Astrocyte (in vitro differentiated cells and primary cell): ENCODE measurements at regions not wholly inside any gene's neighbourhood (a gene's known extent, or its start where the extent isn't known, plus 50 kb on each side); places are given as distances from the start of the nearest gene placed in this dataset.

ENCODE experiments used
- DNase-seq: peaks from one replicate; pipeline ENCODE4 v3.0.0-alpha.2; 2010; ENCODE audit warnings: low read depth
- FAIRE-seq: peaks from 2 replicates; lab custom pipeline; 2011; peaks lifted over from hg19 to GRCh38; lab: Jason Lieb, UNC
- H2AFZ ChIP-seq: 2 replicates; pipeline ENCODE4 v1.6.0; 2012; ENCODE audit warnings: low read depth, low read length, inconsistent platforms
- H3K27ac ChIP-seq: 2 replicates; pipeline ENCODE4 v1.5.1; 2011; ENCODE audit warnings: low read depth, low read length, inconsistent platforms
- H3K27me3 ChIP-seq: 2 replicates; pipeline ENCODE4 v1.6.0; 2011; ENCODE audit warnings: low read length, inconsistent platforms; ENCODE audit not compliant: insufficient read depth
- H3K36me3 ChIP-seq: 2 replicates; pipeline ENCODE4 v1.5.1; 2011; ENCODE audit warnings: low read length, inconsistent platforms; ENCODE audit not compliant: insufficient read depth
- H3K4me1 ChIP-seq: 2 replicates; pipeline ENCODE4 v1.5.1; 2011; ENCODE audit warnings: low read length, inconsistent platforms; ENCODE audit not compliant: insufficient read depth
- H3K4me2 ChIP-seq: 2 replicates; pipeline ENCODE4 v1.6.0; 2012; ENCODE audit warnings: low read length, inconsistent platforms
- H3K4me3 ChIP-seq: 2 replicates; pipeline ENCODE4 v1.5.1; 2011; ENCODE audit warnings: low read depth, mild to moderate bottlenecking, low read length, inconsistent platforms; ENCODE audit not compliant: insufficient read depth
- H3K79me2 ChIP-seq: 2 replicates; pipeline ENCODE4 v1.6.0; 2012; ENCODE audit warnings: mild to moderate bottlenecking, low read length, inconsistent platforms; ENCODE audit not compliant: insufficient read depth
- H3K9ac ChIP-seq: 2 replicates; pipeline ENCODE4 v1.6.0; 2012; ENCODE audit warnings: mild to moderate bottlenecking, low read length, inconsistent platforms
- H3K9me3 ChIP-seq: 2 replicates; pipeline ENCODE4 v1.5.1; 2012; ENCODE audit warnings: low read depth, mild to moderate bottlenecking, low read length, inconsistent platforms; ENCODE audit not compliant: insufficient read depth
- H4K20me1 ChIP-seq: 2 replicates; pipeline ENCODE4 v1.6.0; 2012; ENCODE audit warnings: low read length, inconsistent platforms; ENCODE audit not compliant: insufficient read depth
- H3K27ac Mint-ChIP-seq: one replicate; pipeline ENCODE4 v1.8.0; 2021; ENCODE audit warnings: mild to moderate bottlenecking, mixed read lengths; ENCODE audit not compliant: unreplicated experiment
- H3K27me3 Mint-ChIP-seq: one replicate; pipeline ENCODE4 v1.8.0; 2021; ENCODE audit warnings: low read depth, mixed read lengths; ENCODE audit not compliant: unreplicated experiment
- H3K36me3 Mint-ChIP-seq: one replicate; pipeline ENCODE4 v1.8.0; 2021; ENCODE audit warnings: low read depth, mixed read lengths; ENCODE audit not compliant: unreplicated experiment
- H3K4me1 Mint-ChIP-seq: one replicate; pipeline ENCODE4 v1.8.0; 2021; ENCODE audit warnings: low read depth, mixed read lengths; ENCODE audit not compliant: unreplicated experiment
- H3K4me3 Mint-ChIP-seq: one replicate; pipeline ENCODE4 v1.8.0; 2021; ENCODE audit warnings: mild to moderate bottlenecking, moderate library complexity, mixed read lengths; ENCODE audit not compliant: unreplicated experiment
- H3K9me3 Mint-ChIP-seq: one replicate; pipeline ENCODE4 v1.8.0; 2021; ENCODE audit warnings: mild to moderate bottlenecking, mixed read lengths; ENCODE audit not compliant: unreplicated experiment
- CTCF ChIP-seq: IDR thresholded peaks from 2 replicates; pipeline ENCODE4 v1.5.1; 2011; ENCODE audit warnings: low read depth, mild to moderate bottlenecking, inconsistent platforms, low read length, moderate library complexity; ENCODE audit not compliant: insufficient read depth
- EZH2 ChIP-seq: IDR thresholded peaks from 2 replicates; pipeline ENCODE4 v1.6.1; 2012; ENCODE audit warnings: mild to moderate bottlenecking, low read length, inconsistent platforms; ENCODE audit not compliant: insufficient read depth

- H3K9ac ChIP-seq = no peak overlapping the region
- no peak for FAIRE-seq
- DNase-seq = no peak
Observed at GRCh38 chr15:95091444-95091843, 860.1 kb downstream of the MCTP2 start.

GRCh38 chr15:95095250-95095649 is 863.9 kb downstream of the MCTP2 start:
- TF ChIP-seq EZH2 (no peak), CTCF (no peak)
- H3K9ac ChIP-seq = no peak overlapping the region
- Mint-ChIP-seq H3K27me3 (no peaks in the 10 kb centered on the region), H3K4me1 (no peaks in the 10 kb centered on the region), H3K36me3 (no peaks in the 10 kb centered on the region), H3K9me3 (peaks cover 2% of the 10 kb centered on the region), H3K4me3 (no peak overlapping the region), H3K27ac (no peak overlapping the region)
- no peak overlapping the region for H3K27ac ChIP-seq
- no peaks in the 10 kb centered on the region for H3K79me2 ChIP-seq
- no peaks in the 10 kb centered on the region for H3K27me3 ChIP-seq
- no peaks in the 10 kb centered on the region for H3K36me3 ChIP-seq
- no peak overlapping the region for H3K4me2 ChIP-seq
- no peaks in the 10 kb centered on the region for H3K9me3 ChIP-seq
- H2AFZ ChIP-seq = no peak overlapping the region
- no peak overlapping the region for H3K4me3 ChIP-seq
- FAIRE-seq = no peak
- no peak for DNase-seq
- H4K20me1 ChIP-seq = no peaks in the 10 kb centered on the region
- no peaks in the 10 kb centered on the region for H3K4me1 ChIP-seq

More at GRCh38 chr15:95091444-95091843, 860.1 kb downstream of the MCTP2 start:
- no peak overlapping the region for H3K27ac ChIP-seq
- Mint-ChIP-seq H3K4me3 (no peak overlapping the region), H3K27ac (no peak overlapping the region), H3K4me1 (peaks cover 10% of the 10 kb centered on the region), H3K36me3 (no peaks in the 10 kb centered on the region), H3K27me3 (no peaks in the 10 kb centered on the region), H3K9me3 (peaks cover under 1% of the 10 kb centered on the region)
- no peaks in the 10 kb centered on the region for H3K36me3 ChIP-seq
- H2AFZ ChIP-seq = no peak overlapping the region
- no peaks in the 10 kb centered on the region for H4K20me1 ChIP-seq
- no peak overlapping the region for H3K4me3 ChIP-seq
- TF ChIP-seq CTCF (no peak), EZH2 (no peak)
- H3K9me3 ChIP-seq = no peaks in the 10 kb centered on the region
- peaks cover 7% of the 10 kb centered on the region for H3K4me1 ChIP-seq
- no peak overlapping the region for H3K4me2 ChIP-seq
- no peaks in the 10 kb centered on the region for H3K79me2 ChIP-seq
- H3K27me3 ChIP-seq = no peaks in the 10 kb centered on the region

- no peaks in the 10 kb centered on the region for H4K20me1 ChIP-seq
- no peak overlapping the region for H2AFZ ChIP-seq
- no peak overlapping the region for H3K4me2 ChIP-seq
- no peaks in the 10 kb centered on the region for H3K9me3 ChIP-seq
- Mint-ChIP-seq H3K9me3 (peaks cover 2% of the 10 kb centered on the region), H3K36me3 (no peaks in the 10 kb centered on the region), H3K4me3 (no peak overlapping the region), H3K27me3 (no peaks in the 10 kb centered on the region), H3K27ac (no peak overlapping the region), H3K4me1 (no peaks in the 10 kb centered on the region)
- FAIRE-seq = no peak
- H3K4me3 ChIP-seq = no peak overlapping the region
- H3K27me3 ChIP-seq = no peaks in the 10 kb centered on the region
- no peaks in the 10 kb centered on the region for H3K79me2 ChIP-seq
- H3K9ac ChIP-seq = no peak overlapping the region
- H3K4me1 ChIP-seq = no peaks in the 10 kb centered on the region
- DNase-seq = no peak
- no peaks in the 10 kb centered on the region for H3K36me3 ChIP-seq
- H3K27ac ChIP-seq = no peak overlapping the region
- TF ChIP-seq EZH2 (no peak), CTCF (no peak)
Observed at GRCh38 chr15:95096651-95097050, 865.3 kb downstream of the MCTP2 start.
